BE2C (cell line): ENCODE measurements at regions not wholly inside any gene's neighbourhood (a gene's known extent, or its start where the extent isn't known, plus 50 kb on each side); places are given as distances from the start of the nearest gene placed in this dataset.
"Not testable (repeated sequence)": the region's sequence is repeated elsewhere in the genome, so short reads cannot be mapped to it uniquely, and the experiment has no call there.

ENCODE experiments used
- DNase-seq: peaks from one replicate; pipeline ENCODE4 v3.0.0-alpha.2; 2020
- H3K27me3 ChIP-seq: fragments of 250-450 bp; sonication (Bioruptor Pico); 2 replicates; pipeline ENCODE4 v1.5.1; 2020; ENCODE audit warnings: mild to moderate bottlenecking
- H3K36me3 ChIP-seq: fragments of 250-450 bp; sonication (Bioruptor Pico); 2 replicates; pipeline ENCODE4 v1.5.1; 2020; ENCODE audit warnings: mild to moderate bottlenecking
- H3K4me1 ChIP-seq: fragments of 250-450 bp; sonication (Bioruptor Pico); 2 replicates; pipeline ENCODE4 v1.5.1; 2020
- H3K4me3 ChIP-seq: 2 replicates; pipeline ENCODE4 v1.5.1; 2011; ENCODE audit warnings: low read depth, low read length
- H3K9me3 ChIP-seq: fragments of 250-450 bp; sonication (Bioruptor Pico); 2 replicates; pipeline ENCODE4 v1.5.1; 2020
- TF ChIP-seq, protein P1 (sequence below): IDR thresholded peaks from 2 replicates; pipeline ENCODE4 v1.5.1; 2012; ENCODE audit warnings: mild to moderate bottlenecking, low read depth, low read length

DNA sequence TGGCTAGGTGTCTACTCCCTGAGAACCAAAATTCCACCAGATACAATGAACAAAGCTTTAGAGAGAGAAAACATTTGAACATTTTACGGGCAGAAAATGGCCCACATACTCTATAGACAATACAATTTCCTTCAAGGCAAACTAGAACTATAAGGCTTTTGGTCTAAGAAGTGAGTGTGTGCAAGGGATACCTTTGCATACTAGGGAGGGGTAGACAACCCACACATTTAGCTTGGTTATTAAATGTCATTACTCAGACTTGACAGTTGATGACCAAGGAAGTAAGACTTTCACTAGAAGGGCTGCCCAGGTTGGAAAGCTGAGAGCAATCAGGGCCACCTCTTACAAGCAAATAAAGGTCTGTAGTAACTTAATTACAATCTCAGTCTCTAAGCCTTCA lies 64.0 kb upstream of the PLEKHM1 start:
- H3K27me3 ChIP-seq, DNase-seq, H3K36me3 ChIP-seq, H3K4me1 ChIP-seq, H3K9me3 ChIP-seq, H3K4me3 ChIP-seq: not testable (repeated sequence)

DNA sequence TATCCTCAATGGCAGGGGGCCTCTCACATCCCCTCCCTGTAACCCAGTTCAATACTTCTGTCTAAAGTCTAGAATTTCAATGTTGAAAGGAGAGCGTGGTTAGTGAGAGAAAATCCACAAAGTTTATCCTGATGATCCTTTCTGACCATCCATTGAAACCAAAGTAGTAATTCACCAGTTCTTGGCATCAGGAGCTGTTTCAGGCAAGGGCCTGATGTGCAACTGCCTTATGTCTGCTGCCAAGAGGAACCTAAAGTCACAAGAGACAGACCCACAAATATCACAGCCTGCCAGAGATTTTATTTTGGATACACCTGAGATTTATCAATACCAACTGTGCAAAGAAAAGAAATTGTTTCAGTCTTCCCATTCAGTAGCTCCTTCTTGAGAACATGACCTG lies 68.3 kb upstream of the PLEKHM1 start:
- DNase-seq, H3K36me3 ChIP-seq, H3K27me3 ChIP-seq, H3K4me1 ChIP-seq, H3K9me3 ChIP-seq, H3K4me3 ChIP-seq: not testable (repeated sequence)

DNA sequence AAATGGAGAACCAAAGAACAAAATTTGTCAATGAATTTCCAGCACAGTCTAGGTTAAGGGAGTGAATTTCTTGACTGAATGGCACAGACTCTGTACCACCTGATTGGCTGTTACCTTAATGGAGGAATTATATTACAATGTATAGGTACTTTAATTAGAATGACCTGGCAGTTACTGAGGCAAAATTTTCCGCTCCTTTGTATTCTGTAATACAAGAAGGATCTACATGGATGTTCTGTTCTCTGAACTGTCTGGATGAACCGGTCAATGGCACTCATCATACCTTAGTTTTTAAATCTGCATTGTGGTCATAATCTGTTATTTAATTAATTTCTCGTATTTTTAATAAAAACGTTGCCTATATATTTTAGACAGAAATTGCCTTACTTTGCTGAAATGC lies 72.3 kb upstream of the PLEKHM1 start:
- H3K9me3 ChIP-seq, H3K27me3 ChIP-seq, H3K4me3 ChIP-seq, DNase-seq, H3K36me3 ChIP-seq, H3K4me1 ChIP-seq: not testable (repeated sequence)

DNA sequence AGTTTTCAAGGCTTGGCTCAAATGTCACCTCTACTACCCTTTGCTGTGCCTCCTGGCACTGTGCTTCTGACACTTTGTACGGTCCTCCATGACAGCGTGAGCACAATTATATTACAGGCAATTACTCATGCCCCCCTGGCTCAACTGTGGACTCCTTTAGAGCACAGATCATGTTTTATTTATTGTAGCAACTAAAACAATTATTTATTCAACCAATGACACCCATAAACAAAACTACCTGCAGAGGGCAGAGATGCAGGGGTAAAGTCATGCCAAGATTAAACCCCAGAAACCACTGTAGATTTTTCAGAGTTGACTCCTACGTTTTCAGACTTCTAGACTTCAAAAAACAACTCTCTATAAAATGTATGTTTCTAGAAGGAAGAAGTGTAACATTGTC lies 72.8 kb upstream of the PLEKHM1 start:
- not testable (repeated sequence) for H3K36me3 ChIP-seq, H3K4me1 ChIP-seq, DNase-seq, H3K4me3 ChIP-seq, H3K9me3 ChIP-seq, H3K27me3 ChIP-seq
- TF ChIP-seq, protein P1, sequence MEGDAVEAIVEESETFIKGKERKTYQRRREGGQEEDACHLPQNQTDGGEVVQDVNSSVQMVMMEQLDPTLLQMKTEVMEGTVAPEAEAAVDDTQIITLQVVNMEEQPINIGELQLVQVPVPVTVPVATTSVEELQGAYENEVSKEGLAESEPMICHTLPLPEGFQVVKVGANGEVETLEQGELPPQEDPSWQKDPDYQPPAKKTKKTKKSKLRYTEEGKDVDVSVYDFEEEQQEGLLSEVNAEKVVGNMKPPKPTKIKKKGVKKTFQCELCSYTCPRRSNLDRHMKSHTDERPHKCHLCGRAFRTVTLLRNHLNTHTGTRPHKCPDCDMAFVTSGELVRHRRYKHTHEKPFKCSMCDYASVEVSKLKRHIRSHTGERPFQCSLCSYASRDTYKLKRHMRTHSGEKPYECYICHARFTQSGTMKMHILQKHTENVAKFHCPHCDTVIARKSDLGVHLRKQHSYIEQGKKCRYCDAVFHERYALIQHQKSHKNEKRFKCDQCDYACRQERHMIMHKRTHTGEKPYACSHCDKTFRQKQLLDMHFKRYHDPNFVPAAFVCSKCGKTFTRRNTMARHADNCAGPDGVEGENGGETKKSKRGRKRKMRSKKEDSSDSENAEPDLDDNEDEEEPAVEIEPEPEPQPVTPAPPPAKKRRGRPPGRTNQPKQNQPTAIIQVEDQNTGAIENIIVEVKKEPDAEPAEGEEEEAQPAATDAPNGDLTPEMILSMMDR = 0 out of 2 replicates have a peak, but pooled peaks have one; percentile 1

DNA sequence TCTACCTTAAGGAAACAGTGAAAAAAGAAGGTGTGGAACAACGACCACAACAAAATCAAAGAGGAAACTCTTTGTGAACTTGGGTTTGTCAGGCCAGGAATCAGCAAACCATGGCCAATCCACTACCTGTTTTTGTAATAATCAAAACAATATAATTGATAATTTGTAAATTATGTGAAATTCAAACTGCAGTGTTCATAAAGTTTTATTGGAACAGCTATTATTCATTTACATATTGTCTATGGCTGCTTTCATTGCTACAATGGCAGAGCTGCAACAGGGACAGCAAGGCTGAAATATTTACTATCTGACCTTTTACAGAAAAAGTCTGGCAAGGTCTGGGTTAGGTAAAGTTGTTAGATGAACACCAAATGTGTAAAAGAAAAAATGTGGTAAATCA lies 77.8 kb upstream of the PLEKHM1 start:
- H3K27me3 ChIP-seq, H3K4me1 ChIP-seq, DNase-seq, H3K9me3 ChIP-seq, H3K36me3 ChIP-seq, H3K4me3 ChIP-seq: not testable (repeated sequence)

DNA sequence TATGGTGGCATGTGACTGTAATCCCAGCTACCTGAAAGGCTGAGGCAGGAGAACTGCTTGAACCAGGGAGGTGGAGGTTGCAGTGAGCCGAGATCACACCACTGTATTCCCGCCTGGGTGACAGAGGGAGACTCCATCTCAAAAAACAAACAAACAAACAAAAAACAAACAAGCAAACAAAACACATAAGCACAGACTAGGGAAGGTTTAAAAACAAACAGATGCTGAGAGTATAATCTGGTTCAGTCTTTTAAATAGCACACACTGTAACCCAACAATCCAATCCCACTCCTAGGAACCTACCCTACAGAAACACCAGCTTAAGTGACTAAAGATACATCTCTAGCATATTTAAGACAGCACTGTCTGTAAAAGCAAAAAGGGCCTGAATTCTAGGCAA lies 82.8 kb upstream of the PLEKHM1 start:
- not testable (repeated sequence) for H3K9me3 ChIP-seq, H3K4me1 ChIP-seq, DNase-seq, H3K36me3 ChIP-seq, H3K4me3 ChIP-seq, H3K27me3 ChIP-seq

DNA sequence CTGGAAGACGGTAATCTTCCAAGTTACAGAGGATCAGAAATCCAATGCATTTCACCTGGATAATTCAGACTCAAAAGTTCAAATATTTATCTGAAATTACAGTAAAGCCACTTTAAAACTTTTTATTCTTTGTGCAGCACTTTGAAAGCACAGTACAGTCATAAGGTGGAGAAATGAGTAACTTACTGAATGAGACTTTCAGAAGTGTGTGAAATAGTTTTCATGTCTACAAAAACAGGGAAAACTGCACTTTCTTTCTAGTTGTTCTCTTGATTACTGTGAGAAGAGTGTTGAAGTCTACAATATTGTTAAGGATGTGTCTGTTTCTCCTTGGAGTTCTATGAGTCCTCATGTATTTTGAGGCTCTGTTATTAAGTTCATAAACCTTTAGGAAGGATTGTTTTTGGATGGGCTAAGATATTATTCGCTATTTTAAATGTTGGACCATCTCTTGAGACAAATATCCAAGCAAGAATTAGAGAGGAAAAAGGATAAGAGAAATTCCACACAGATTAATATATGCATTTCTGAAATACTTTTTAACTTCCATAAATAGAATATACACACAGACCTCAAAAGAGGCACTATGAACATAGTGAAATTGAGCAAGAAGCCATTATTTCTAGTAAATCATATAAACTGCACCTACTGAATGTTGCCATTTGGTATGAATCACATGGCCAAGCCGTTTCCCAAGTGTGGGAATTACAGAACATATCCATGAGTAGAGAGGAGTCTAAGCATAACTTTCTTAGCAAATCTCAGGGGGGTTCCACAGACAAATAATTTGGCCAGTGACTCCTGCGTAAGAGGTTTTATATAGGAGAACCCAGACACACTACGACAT lies 83.6 kb upstream of the PLEKHM1 start:
- H3K27me3 ChIP-seq = no peaks in the 10 kb centered on the region
- no peak overlapping the region for H3K4me3 ChIP-seq
- no peaks in the 10 kb centered on the region; the same call in 1 of the 2 replicates for H3K4me1 ChIP-seq
- no peak for DNase-seq
- no peaks in the 10 kb centered on the region for H3K9me3 ChIP-seq
- TF ChIP-seq, protein P1 = no peak
- H3K36me3 ChIP-seq = peaks cover 2% of the 10 kb centered on the region; the same call in 1 of the 2 replicates

DNA sequence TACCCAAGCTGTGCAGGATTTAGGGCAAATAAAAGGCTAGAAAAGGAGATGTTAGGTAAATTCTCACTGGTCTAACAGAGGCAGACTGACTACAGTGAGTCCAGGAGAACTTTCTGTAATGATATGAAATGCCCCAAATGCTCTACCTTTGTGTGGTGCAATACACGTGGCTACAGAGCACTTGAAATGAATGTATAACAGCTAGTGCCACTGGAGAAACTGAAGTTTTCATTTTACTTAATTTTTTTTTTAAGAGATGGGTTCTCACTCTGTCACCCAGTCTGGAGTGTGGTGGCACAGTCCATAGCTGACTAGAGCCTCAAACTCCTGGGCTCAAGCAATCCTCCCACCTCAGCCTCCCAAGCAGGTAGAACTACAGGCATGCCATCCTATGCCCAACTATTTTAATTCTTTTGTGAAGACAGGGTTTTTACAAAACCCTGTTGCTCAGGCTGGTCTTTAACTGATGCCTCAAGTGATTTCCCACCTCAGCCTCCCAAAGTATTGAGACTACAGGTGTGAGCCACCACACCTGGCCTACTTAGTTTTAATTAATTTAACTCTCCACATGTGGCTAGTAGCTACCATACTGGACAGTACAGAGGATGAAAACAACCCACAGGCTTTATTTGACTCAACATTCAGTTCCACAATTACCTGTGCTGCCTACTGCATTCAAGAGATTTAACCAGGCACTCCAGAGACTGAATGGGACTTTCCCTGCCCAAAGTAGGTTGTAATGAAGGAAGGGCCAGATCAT lies 84.8 kb upstream of the PLEKHM1 start:
- Histone ChIP-seq H3K36me3 (peaks cover 2% of the 10 kb centered on the region; the same call in 1 of the 2 replicates), H3K4me1 (no peaks in the 10 kb centered on the region; the same call in 1 of the 2 replicates), H3K27me3 (no peaks in the 10 kb centered on the region), H3K9me3 (no peaks in the 10 kb centered on the region), H3K4me3 (no peak overlapping the region)
- DNase-seq = no peak
- TF ChIP-seq, protein P1 = no peak

DNA sequence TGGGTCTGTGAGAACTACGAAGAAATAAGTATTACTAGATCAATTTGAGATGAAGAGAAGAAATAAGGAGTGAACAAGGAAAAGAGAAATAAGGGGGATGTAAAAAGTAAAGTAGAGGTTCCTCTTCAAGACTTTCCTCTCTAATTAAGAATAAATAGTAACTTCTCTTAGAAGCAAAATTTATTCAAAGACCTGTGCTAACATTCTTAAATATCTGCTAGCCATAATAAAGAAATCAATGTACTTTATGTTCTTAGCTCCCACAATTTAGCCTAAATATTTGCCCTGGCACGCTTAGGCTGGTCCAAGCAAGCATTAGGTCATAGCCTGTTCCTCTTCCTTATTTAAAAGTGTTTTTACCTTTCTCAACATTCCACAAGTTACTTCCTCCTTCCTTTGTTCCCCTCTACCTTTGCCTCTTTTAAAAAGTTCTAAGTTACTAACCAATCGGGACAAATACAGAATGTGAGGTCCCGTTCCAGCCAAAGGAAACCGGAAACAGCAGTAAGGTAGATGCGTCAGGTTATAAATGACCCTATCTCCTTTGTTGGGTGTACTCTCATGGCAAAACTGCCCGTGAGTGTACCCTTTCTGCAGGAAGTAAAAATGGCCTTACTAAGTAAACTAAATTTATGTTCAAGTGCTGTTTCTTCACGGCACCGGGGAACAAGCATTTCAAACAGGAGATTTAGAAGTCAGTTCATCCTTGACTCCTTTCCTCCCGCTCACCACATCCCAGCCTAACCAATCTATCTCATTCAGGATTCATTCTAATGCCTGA lies 86.2 kb upstream of the PLEKHM1 start:
- not testable (repeated sequence) for H3K4me1 ChIP-seq, H3K27me3 ChIP-seq, DNase-seq, H3K9me3 ChIP-seq, H3K4me3 ChIP-seq, H3K36me3 ChIP-seq
